HG02571 (cell line): ENCODE measurements at regions not wholly inside any gene's neighbourhood (a gene's known extent, or its start where the extent isn't known, plus 50 kb on each side); places are given as distances from the start of the nearest gene placed in this dataset.

Experiments
- ATAC-seq: cut with Tn5 transposase; IDR thresholded peaks from one replicate; pipeline ENCODE4 v1.9.1; 2021; ENCODE audit warnings: mild to moderate bottlenecking, moderate library complexity; ENCODE audit not compliant: unreplicated experiment

GRCh38 chr18:2430191-2430590 lies 141.1 kb downstream of the METTL4 start:
- no peak for ATAC-seq

GRCh38 chr18:2431806-2432205 lies 139.5 kb downstream of the METTL4 start:
- ATAC-seq: no peak

GRCh38 chr18:2433366-2433765 lies 137.9 kb downstream of the METTL4 start:
- no peak for ATAC-seq

- ATAC-seq: no peak
These were observed 129.8 kb downstream of the METTL4 start for GRCh38 chr18:2441544-2441943.

- ATAC-seq: no peak
These were observed 129.3 kb downstream of the METTL4 start for GRCh38 chr18:2442006-2442405.

- no peak for ATAC-seq
These were observed 128.5 kb downstream of the METTL4 start for GRCh38 chr18:2442726-2443275.

- ATAC-seq: no peak
These were observed 127.0 kb downstream of the METTL4 start for GRCh38 chr18:2444201-2444875.

- ATAC-seq: no peak
These were observed 122.6 kb downstream of the METTL4 start for GRCh38 chr18:2448565-2449151.

GRCh38 chr18:2451556-2451955 lies 119.7 kb downstream of the METTL4 start:
- ATAC-seq: no peak

- ATAC-seq: no peak
These were observed 111.4 kb downstream of the METTL4 start for GRCh38 chr18:2459886-2460285.

- no peak for ATAC-seq
These were observed 104.3 kb downstream of the METTL4 start for GRCh38 chr18:2466978-2467377.

- no peak for ATAC-seq
These were observed 103.3 kb downstream of the METTL4 start for GRCh38 chr18:2468051-2468450.

- ATAC-seq: no peak
These were observed 99.8 kb downstream of the METTL4 start for GRCh38 chr18:2471523-2471922.

- ATAC-seq: no peak
These were observed 92.6 kb downstream of the METTL4 start for GRCh38 chr18:2478662-2479061.

- no peak for ATAC-seq
These were observed 90.8 kb downstream of the METTL4 start for GRCh38 chr18:2480536-2480935.

- ATAC-seq: no peak
These were observed 88.4 kb downstream of the METTL4 start for GRCh38 chr18:2482706-2483475.

- ATAC-seq: no peak
These were observed 85.3 kb downstream of the METTL4 start for GRCh38 chr18:2485983-2486382.

- no peak for ATAC-seq
These were observed 84.9 kb downstream of the METTL4 start for GRCh38 chr18:2486426-2486825.
